ENCODE measurements at regions not wholly inside any gene's neighbourhood (a gene's known extent, or its start where the extent isn't known, plus 50 kb on each side); places are given as distances from the start of the nearest gene placed in this dataset.

DNA sequence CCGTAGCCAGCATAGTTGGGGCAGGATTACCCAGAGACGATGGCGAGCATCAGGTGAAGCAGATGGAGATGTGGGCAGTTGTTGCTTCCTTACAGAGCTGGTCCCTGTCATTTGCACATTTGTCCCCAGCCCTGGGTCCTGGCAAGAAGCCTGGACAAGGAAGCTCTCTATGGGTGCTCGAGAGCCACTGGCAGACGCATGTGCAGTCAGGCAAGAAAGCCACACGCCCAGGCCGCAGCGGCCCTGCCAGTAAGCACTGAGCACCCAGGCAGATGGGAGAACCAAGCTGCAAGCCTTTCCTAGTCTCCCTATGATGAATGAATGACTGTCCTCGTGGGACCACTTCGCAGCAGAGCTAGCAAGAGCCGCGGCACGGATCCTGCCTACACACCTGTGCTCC lies 182.8 kb downstream of the FOXO1 start:
- TF ChIP-seq, protein P1, sequence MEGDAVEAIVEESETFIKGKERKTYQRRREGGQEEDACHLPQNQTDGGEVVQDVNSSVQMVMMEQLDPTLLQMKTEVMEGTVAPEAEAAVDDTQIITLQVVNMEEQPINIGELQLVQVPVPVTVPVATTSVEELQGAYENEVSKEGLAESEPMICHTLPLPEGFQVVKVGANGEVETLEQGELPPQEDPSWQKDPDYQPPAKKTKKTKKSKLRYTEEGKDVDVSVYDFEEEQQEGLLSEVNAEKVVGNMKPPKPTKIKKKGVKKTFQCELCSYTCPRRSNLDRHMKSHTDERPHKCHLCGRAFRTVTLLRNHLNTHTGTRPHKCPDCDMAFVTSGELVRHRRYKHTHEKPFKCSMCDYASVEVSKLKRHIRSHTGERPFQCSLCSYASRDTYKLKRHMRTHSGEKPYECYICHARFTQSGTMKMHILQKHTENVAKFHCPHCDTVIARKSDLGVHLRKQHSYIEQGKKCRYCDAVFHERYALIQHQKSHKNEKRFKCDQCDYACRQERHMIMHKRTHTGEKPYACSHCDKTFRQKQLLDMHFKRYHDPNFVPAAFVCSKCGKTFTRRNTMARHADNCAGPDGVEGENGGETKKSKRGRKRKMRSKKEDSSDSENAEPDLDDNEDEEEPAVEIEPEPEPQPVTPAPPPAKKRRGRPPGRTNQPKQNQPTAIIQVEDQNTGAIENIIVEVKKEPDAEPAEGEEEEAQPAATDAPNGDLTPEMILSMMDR (IDR thresholded peaks at IDR 0.05; ENCODE audit: insufficient read depth, low read depth, low read length), result no peak
- TF ChIP-seq EZH2 (IDR thresholded peaks at IDR 0.05; ENCODE audit: insufficient read depth, low read length), result no peak

Measured in astrocyte (in vitro differentiated cells and primary cell).